ENCODE measurements at regions not wholly inside any gene's neighbourhood (a gene's known extent, or its start where the extent isn't known, plus 50 kb on each side); places are given as distances from the start of the nearest gene placed in this dataset.

GRCh38 chr2:234373060-234373459, 123.8 kb downstream of the ARL4C start:
- no peaks in the 10 kb centered on the region for H3K9me3 ChIP-seq (ENCODE audit: low read length)
- no peaks in the 10 kb centered on the region for H3K79me2 ChIP-seq (replicated peaks; ENCODE audit: insufficient read depth, low read length)
- H3F3A ChIP-seq (ENCODE audit: insufficient read depth, low read length, poor library complexity, severe bottlenecking), result no peaks in the 10 kb centered on the region
- H4K20me1 ChIP-seq (ENCODE audit: insufficient read depth), result no peaks in the 10 kb centered on the region
- TF ChIP-seq, protein P1, sequence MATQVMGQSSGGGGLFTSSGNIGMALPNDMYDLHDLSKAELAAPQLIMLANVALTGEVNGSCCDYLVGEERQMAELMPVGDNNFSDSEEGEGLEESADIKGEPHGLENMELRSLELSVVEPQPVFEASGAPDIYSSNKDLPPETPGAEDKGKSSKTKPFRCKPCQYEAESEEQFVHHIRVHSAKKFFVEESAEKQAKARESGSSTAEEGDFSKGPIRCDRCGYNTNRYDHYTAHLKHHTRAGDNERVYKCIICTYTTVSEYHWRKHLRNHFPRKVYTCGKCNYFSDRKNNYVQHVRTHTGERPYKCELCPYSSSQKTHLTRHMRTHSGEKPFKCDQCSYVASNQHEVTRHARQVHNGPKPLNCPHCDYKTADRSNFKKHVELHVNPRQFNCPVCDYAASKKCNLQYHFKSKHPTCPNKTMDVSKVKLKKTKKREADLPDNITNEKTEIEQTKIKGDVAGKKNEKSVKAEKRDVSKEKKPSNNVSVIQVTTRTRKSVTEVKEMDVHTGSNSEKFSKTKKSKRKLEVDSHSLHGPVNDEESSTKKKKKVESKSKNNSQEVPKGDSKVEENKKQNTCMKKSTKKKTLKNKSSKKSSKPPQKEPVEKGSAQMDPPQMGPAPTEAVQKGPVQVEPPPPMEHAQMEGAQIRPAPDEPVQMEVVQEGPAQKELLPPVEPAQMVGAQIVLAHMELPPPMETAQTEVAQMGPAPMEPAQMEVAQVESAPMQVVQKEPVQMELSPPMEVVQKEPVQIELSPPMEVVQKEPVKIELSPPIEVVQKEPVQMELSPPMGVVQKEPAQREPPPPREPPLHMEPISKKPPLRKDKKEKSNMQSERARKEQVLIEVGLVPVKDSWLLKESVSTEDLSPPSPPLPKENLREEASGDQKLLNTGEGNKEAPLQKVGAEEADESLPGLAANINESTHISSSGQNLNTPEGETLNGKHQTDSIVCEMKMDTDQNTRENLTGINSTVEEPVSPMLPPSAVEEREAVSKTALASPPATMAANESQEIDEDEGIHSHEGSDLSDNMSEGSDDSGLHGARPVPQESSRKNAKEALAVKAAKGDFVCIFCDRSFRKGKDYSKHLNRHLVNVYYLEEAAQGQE (IDR thresholded peaks at IDR 0.05; ENCODE audit: borderline replicate concordance), result no peak
- TF ChIP-seq POLR2AphosphoS5 (IDR thresholded peaks at IDR 0.05) (no peak), EZH2 (IDR thresholded peaks at IDR 0.05; ENCODE audit: borderline replicate concordance, insufficient read depth, low read length, poor library complexity, severe bottlenecking) (no peak), MXI1 (conservative IDR thresholded peaks at IDR 0.05; ENCODE audit: poor library complexity, severe bottlenecking) (no peak), SMC3 (conservative IDR thresholded peaks at IDR 0.05; ENCODE audit: poor library complexity) (no peak), RAD21 (conservative IDR thresholded peaks at IDR 0.05) (no peak), CTCF (IDR thresholded peaks at IDR 0.05; ENCODE audit: poor library complexity, severe bottlenecking) (no peak), TAF1 (IDR thresholded peaks at IDR 0.05; ENCODE audit: low read depth) (no peak), EP300 (conservative IDR thresholded peaks at IDR 0.05; ENCODE audit: poor library complexity, severe bottlenecking) (no peak)
- no peak overlapping the region for H3K9ac ChIP-seq (ENCODE audit: low read length)
- H3K9me2 ChIP-seq (ENCODE audit: insufficient read depth, low read length), result no peaks in the 10 kb centered on the region
- no peak overlapping the region for H3K4me2 ChIP-seq (ENCODE audit: low read length)
- no peaks in the 10 kb centered on the region for H3K36me3 ChIP-seq (ENCODE audit: insufficient read depth, low read length)
- H3K27ac ChIP-seq (ENCODE audit: low read length), result no peak overlapping the region
- no peak overlapping the region for H3K4me3 ChIP-seq (ENCODE audit: low read length)
- no peaks in the 10 kb centered on the region for H3K27me3 ChIP-seq (ENCODE audit: insufficient read depth, low read depth, low read length)
- H2AFZ ChIP-seq (ENCODE audit: low read depth, low read length), result no peak overlapping the region

DNA sequence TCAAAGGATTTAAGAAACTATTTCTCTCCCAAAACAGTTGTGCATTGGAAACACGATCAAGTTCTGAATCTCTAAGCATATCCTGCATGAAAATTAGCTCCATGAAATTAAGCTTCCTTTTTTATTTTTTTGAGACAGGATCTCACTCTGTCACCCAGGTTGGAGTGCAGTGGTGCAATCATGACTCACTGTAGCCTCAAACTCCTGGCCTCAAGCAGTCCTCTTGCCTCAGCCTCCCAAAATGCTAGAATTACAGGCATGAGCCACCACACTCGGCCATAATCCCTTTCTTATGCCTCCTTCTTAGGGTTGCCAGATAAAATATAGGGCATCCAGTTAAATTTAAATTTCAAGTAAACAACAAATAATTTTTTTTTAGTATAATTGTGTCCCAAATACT, 124.4 kb downstream of the ARL4C start:
- Histone ChIP-seq H3K9ac (ENCODE audit: low read length) (no peak overlapping the region), H3K36me3 (ENCODE audit: insufficient read depth, low read length) (no peaks in the 10 kb centered on the region), H3K4me3 (ENCODE audit: low read length) (no peak overlapping the region), H2AFZ (ENCODE audit: low read depth, low read length) (no peak overlapping the region), H3F3A (ENCODE audit: insufficient read depth, low read length, poor library complexity, severe bottlenecking) (no peaks in the 10 kb centered on the region), H3K27ac (ENCODE audit: low read length) (no peak overlapping the region), H4K20me1 (ENCODE audit: insufficient read depth) (no peaks in the 10 kb centered on the region), H3K9me3 (ENCODE audit: low read length) (no peaks in the 10 kb centered on the region), H3K79me2 (replicated peaks; ENCODE audit: insufficient read depth, low read length) (no peaks in the 10 kb centered on the region), H3K27me3 (ENCODE audit: insufficient read depth, low read depth, low read length) (no peaks in the 10 kb centered on the region), H3K4me2 (ENCODE audit: low read length) (no peak overlapping the region), H3K9me2 (ENCODE audit: insufficient read depth, low read length) (no peaks in the 10 kb centered on the region)
- no peak for TF ChIP-seq SMC3 (conservative IDR thresholded peaks at IDR 0.05; ENCODE audit: poor library complexity)
- TF ChIP-seq EP300 (conservative IDR thresholded peaks at IDR 0.05; ENCODE audit: poor library complexity, severe bottlenecking), result no peak
- no peak for TF ChIP-seq RAD21 (conservative IDR thresholded peaks at IDR 0.05)
- no peak for TF ChIP-seq TAF1 (IDR thresholded peaks at IDR 0.05; ENCODE audit: low read depth)
- TF ChIP-seq, protein P1 (IDR thresholded peaks at IDR 0.05; ENCODE audit: borderline replicate concordance), result no peak
- no peak for TF ChIP-seq POLR2AphosphoS5 (IDR thresholded peaks at IDR 0.05)
- no peak for TF ChIP-seq EZH2 (IDR thresholded peaks at IDR 0.05; ENCODE audit: borderline replicate concordance, insufficient read depth, low read length, poor library complexity, severe bottlenecking)
- TF ChIP-seq CTCF (IDR thresholded peaks at IDR 0.05; ENCODE audit: poor library complexity, severe bottlenecking), result no peak
- no peak for TF ChIP-seq MXI1 (conservative IDR thresholded peaks at IDR 0.05; ENCODE audit: poor library complexity, severe bottlenecking)
